GM21737 (cell line): ENCODE measurements at regions not wholly inside any gene's neighbourhood (a gene's known extent, or its start where the extent isn't known, plus 50 kb on each side); places are given as distances from the start of the nearest gene placed in this dataset.

Experiments used
- ATAC-seq: cut with Tn5 transposase; IDR thresholded peaks from one replicate; pipeline ENCODE4 v1.9.1; 2021; ENCODE audit warnings: mild to moderate bottlenecking, moderate library complexity; ENCODE audit not compliant: unreplicated experiment

DNA sequence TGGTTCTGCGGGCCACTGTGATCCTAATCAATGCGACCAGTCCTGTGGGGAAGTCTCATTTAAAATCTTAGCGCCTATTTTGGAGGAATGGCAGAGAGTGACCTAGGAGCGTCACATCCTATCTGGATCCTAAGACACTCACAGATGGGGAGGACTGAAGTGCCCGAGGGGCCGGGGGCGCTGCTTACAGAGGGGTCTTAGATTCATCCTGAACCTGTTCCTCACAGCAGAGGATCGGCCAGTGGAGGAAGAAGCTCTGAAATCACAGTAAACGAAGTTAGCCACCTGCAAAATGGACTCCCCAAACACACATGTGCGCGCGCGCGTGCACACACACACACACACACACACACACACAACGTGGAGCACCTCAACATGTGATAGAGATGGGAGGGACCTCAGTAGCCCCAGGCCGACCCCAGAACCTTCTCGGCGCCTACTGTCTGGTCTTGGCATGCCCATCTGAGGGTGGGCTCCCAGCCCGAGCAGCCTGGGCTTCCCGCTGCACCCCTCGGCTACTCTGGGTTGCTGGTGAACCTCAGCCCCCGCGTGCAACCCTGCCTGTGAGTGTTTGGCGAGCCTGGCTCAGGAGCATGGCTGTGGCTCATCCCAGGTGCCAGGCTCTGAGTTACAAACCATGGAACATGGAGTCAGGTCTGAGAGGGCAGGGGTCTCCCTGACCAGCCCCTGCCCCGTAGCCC lies 613.3 kb downstream of the TBC1D22A start:
- no peak for ATAC-seq

DNA sequence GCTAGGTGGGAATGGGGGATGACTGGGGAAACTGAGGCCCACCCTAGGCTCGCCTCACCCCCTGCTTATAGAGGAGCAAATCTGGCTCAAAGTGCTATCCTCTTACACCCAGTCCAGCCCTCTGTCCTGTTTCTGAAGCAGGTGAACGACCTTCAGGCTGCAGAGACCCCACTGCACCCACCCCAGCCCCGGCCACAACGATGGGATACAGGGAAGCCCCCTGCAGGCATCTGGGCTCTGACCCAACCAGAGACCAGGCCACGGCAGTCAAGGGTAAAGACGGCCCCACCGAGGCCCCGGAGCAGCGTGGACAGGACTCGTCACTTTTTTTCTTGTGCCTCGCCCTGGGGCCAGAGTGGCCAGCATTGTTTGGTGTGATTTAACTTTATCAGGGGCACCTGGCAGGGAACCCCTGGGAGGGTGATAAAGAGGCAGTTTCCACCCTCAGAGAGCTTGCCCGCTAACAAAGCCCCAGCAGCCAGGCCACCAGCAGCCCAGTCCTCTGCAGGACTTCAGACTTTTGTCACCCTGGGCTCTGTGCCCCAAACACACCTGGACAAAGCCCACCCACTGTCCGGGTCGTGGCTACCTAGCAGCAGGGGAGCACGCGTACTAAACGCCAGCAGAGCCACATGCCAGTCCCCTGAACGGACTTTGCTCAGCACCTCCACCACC lies 612.6 kb downstream of the TBC1D22A start:
- ATAC-seq = no peak

DNA sequence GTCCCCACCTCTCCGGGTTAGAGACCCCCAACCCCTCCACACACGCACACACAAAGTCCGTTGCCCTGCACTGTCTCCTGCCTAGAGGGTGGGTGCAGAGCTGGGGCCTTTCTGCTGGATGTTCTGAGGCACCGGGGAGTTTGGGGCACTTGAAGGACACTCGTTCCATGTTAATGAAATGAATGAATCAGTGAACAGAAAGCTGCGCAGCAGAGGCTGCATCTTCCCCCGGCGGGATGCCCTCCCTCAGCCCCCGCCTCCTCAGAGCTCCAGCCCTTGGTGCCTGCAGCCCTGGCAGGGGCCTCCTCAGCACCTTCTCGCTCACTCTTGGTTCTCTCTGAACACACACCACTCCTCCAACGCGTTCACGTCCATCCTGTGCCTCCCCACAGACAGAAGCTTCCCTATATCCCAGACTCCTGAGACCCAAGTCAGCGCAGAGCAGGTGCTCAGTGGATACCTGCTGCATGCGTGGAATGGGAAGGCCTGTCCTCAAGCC lies 611.9 kb downstream of the TBC1D22A start:
- ATAC-seq = no peak

DNA sequence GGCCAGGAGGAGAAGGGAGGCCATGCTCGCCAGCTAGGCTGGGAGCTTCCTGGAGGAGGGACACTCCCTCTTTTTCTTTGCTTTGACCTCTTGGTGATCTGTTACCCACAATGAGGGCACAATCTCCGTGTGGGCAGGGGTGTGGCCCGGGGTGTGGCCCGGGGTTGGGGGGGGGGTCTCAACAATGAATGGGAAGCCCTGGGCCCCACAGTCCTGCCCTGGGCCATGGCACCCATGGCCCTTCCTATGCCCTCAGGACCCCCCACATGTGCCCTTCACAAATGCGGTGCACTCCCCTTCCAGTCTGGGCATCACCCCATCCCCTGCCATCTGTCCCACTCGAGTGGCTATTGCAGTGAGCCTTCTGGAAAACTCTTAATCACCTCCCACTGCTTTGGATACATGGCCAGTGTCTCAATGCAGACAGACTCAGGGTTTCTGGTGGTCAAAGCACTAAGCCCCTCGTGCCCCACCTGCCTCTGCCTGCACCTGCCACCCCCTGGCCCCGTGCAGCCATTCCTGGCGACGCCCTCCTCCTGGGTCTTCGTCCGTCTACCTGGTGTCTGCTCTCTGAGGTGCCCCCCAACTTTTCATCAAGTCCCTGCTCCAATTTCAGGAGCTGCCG lies 611.3 kb downstream of the TBC1D22A start:
- no peak for ATAC-seq

DNA sequence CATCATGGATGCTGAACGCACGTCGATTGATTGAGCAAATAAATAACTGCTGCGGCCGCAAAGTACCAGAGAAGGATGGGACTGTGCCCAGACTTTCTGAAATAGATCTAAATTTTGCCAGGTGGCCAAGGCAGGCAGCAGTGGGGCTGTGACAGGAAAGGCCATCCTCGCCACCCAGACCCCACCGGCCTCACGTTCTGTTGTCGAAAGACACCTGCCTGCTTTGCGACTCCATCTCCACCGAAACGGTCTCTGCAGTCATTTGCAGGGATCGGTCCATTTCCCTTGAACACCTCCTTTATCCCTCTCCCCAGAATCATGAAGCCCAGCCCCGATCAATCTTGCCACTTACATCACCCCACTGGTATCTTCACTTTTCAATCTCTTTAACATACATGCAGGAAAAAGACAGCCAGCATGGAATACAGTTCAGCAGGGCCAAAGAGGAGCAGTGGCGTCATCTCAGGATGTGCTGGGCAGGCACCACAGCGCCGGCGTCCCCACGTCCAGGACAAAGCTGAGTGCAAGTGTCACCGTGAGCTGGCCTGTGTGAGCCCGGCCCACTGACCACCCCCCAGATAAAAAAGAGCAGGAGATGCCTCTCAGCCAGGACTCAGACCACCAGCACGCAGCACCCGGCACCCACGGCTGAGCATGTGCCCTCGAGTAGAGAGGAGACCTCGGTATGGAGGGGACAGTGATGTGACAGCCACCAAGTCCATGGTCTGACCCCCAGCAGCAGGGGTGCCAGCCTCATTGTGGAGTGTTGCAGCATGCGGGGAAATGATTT lies 610.3 kb downstream of the TBC1D22A start:
- no peak for ATAC-seq

DNA sequence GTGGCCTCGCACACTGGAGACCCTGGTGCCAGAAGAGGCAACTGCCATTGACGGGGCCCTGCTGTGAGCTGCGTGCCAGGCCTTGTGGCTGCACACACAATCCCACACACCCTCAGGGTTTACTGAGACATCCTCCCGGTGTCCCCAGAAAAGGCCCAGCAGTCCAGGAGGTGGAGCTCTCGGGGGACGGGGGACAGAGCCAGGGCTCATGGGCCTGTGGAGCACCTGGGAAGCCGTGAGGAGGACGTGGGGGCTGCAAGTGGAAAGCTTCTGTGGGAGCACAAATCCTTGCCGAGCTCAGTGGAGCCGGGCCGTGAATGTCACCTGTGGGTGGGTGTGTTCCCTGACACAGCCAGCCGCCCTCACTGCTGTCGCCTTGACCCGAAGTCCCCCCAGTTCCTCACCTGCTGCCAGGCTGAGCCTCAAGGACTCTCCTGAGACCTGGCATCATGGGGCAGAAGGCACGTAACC lies 609.7 kb downstream of the TBC1D22A start:
- no peak for ATAC-seq

DNA sequence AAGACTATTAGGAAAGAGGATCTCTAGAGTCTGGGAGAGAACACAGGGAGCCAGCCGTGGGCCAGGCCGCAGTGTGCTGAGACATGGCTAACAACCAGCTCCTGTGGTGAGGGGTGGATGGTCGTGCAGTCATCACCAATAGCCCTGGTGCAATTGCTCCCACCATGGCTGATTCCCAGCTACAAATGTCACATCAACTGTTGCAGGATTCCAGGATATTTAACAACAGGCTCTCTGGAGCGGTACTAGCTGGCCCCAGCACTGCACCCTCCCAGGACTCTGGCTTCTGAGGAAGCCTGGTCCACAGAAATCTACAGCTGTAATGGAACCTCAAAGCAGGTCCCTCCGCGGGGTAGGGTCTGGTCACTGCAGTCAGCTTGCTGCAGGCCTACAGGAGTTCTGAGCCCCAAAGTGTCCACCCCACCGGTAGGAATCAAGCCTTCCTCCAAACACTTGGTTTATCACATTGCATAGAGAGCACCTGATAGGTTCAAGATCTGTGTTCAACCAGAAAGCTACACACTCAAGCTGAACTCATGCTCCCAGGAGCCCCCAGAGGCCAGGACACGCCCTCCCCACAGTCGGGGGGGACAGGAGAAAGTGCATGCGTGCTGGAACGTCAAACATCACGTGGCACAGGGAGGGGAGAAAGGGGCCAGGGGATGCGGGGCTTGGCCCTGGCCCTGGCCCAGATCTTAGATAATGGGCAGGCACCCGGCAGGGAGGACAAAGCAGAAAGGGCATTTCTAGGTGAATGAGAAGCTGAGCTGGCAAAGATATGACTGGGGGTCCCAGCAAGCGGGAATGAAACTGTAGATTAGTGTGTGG lies 609.0 kb downstream of the TBC1D22A start:
- no peak for ATAC-seq

DNA sequence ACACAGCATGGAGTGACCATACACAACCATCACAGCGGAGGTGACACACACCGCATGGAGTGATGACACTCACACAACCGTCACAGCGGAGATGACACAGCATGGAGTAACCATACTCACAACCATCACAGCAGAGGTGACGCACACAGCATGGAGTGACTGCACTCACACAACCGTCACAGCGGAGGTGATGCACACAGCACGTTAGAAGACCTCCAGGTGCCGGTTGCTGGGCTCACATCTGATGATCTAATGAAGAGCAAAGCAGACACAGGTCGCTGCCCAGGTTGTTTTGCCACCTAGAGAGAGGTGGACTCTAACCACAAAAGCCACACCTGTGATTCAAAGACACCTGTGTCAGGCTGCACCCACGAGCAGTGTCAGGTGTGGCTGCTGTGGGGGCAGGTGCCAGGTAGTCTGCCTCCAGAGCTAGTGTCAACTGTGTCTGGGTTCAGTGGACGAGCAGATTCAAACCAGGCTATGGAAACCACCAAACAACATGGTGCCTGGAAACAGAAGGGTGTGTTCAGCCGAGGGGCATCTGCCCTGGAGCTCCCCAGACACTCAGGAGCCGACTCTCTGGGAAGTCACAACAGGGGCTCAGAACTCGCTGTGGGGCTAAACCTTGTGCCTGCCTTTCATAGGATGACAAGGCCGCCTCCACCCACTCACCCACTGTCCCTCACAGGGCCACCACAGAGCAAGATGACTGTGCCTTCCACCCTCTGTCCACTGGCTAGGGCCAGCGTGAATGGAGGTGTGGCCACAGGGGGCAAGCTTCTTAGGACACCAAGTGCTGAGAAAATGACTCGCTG lies 608.2 kb downstream of the TBC1D22A start:
- no peak for ATAC-seq

DNA sequence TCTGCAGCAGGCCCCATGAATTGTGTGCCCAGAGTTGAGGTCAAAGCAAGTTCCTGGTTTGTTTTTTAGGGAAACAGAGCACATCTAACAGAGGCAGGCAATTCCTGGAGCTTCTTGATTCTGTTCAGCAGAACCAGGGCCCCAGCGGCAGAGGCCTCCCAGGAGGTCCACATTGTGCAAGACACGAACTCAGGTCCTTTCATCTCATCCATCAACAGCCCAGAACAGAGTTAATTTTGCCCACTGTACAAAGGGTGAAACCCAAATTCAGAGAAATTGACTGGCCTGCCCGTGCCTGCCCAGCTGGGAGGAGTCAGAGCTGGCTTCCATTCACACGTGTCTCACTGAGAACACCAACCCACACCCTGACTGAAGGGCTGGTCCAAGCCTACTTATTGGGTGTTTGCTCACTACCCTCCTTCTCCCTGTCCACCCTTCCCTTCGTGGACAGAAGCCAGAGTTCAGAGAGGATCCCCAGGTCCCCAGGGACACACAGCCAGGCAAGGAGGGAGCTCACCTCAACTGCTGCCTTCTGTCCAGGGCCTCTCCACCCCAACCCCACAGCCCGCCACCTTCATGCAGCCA lies 607.1 kb downstream of the TBC1D22A start:
- no peak for ATAC-seq

DNA sequence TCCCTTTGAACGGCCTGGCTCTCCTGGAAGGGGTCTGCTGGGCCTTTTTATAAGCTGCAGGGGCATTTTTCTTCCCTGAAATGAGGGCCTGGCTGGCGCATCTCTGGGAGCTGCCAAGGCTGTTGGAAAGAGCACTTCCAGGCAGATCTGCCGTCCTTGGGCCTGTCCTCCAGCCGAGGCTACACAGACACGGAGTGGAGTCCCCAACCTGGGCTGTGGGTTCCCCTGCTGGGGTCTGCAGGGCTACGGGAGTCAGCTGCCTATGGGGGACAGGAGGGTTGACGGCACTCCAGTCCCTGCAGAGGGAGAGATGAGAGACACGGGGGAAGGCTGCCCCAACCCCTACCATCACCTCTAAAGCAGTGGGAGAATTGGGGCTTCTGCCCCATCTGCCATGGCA lies 606.6 kb downstream of the TBC1D22A start:
- ATAC-seq = no peak

DNA sequence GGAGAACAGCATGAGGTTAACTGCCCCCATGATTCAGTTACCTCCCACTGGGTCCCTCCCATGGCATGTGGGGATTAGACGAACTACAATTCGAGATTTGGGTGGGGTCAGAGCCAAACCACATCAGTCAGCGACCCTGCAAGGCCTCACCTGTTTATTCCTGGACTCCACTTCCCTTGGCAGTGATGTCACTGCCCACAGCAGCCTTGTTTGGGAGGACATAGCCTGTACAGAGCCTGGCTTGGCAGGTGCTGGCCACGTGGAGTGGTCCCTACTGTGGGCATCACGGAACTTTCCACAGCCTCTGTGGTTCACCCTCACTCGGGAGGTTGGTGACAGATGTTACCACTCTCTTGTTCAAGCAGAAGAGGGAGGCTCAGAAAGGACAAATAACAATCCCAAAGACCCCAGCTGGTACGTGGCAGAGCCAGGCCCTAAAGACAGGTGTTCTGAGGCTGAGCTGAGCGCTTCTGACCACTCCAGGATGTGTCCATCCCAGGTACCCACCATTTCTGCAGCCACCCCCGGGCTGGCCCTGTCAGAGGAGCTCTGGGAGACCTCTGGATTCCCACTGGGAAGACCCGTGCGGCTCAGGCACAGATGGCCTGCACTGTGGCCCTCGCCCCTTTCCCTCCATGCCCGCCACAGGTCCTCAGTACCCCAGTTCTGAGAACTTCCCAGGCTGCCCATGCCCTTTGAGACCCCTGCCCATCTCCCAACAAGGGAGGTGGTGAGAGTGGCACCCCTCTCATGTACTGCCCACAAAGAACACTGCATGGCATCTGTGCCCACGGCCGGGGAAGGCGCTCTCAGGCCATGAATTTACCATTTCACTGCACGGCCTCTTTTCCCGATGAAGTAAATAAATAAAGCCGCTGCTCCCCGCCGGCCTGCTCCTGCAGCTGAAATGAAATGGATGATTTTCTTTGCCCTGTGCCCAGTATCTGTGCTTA lies 605.8 kb downstream of the TBC1D22A start:
- no peak for ATAC-seq

DNA sequence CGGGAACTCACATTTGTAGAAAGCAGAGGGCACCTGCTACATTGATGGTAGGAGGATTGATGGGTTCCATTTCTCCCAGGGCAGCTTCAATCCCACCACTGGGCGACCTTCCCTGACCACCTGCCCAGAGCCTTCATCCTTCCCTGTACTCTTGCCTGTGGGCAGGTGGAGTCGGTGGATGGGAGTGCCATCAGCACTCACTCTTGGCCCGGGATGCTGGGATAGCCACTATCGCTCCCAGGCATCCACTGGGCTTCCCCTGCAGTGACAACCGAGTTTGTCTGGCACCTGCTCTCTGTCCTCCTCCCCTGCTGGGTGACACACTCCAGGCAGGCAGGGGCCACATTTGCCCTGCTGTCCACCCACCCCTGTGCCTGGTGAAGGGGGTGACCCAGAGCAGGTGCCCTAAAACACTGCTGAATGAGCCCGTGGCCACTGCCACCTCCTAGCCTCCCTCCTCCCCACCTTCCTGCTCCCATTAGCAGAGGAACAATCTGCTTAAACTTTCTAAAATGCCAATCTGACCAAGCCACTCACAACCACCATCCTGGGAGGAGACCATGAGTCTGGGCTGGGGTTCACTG lies 604.7 kb downstream of the TBC1D22A start:
- ATAC-seq = no peak

DNA sequence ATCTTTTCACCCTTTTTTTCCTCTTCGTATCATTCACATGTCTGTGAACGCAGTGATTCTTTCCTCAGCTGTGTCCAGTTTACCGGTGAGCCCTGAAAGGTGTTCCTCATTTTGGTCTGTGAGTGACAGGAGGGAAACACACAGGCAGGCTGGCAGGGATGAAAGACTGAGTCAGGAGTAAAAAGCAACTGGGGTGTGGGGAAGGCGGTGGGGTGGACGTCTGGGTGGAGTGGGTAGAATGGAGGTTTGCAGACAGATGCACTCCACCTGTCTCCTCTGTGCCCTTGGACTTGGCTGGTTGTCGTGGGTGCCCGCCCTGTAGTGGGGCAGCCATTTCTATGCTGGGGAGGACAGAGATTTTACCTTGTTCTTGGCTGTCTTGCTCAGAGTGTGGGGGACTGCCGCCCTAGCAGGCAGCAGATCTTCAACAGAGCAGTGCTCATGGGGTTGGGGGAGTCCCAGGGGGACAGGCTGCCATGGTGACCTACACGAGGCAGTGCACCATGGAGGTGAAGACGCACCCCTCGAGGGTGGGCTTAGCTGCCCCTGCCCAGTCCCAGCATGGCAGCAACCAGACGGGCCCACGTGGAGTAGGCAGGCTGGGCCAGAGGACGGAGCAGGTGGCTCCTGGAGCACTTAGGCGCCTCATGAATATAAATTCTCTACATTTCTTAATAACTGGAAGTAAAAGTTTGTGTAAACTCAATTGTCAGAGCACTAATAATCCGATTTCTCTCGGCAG lies 603.7 kb downstream of the TBC1D22A start:
- ATAC-seq = no peak

DNA sequence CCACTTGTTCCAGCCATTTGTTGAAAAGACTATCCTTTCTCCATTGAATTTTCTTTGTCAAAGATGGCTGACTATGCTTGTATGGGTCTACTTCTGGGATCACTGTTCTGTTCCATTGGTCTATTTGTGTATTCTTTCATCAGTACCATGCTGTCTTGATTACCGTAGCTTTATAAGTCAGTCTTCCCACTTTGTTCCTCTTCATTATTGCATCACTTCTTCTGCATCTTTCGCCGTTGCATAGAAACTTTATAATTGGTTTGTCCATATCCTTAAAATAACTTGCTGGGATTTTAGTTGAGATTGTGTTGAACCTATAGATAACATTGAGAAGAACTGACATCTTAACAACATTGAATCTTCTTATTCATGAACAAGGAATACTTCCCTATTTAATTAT lies 598.8 kb downstream of the TBC1D22A start:
- no peak for ATAC-seq

DNA sequence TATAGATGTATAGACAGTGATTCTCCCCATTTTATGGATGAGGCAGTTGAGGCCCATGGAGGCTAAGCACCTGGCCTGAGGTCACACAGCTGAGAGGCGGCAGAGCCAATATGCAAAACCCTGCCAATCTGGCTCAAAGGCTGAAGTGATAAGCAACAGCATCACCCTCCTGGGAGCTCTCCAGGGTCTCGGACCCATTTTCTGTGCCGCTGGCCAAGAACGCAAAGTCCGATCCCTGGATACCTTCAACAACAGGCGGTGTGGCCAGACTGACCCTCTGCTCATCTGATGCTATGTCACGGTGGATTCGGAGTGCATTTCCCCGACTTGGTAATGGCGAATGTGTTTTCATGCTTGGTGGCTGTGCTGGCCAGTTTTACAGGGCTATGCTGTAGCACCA lies 595.0 kb downstream of the TBC1D22A start:
- no peak for ATAC-seq

DNA sequence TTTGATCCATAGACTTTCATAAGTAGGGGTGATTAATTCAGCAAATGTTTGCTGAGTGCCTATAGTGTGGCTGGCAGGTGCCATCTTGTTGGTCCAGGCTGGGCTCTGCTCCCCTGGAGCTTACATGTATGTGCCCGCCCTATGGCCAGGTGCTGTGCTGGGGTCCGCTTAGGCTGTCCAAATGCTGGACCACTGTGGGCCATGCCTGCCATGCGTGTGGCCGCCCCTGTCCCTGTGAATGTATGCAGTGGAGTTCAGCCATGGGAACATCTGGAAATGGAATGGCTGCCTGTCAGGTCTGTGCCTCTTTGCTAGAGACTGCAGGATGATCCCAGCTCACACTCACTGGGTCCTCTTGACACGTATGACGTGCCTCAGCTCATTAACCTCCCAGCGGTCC lies 594.6 kb downstream of the TBC1D22A start:
- no peak for ATAC-seq

DNA sequence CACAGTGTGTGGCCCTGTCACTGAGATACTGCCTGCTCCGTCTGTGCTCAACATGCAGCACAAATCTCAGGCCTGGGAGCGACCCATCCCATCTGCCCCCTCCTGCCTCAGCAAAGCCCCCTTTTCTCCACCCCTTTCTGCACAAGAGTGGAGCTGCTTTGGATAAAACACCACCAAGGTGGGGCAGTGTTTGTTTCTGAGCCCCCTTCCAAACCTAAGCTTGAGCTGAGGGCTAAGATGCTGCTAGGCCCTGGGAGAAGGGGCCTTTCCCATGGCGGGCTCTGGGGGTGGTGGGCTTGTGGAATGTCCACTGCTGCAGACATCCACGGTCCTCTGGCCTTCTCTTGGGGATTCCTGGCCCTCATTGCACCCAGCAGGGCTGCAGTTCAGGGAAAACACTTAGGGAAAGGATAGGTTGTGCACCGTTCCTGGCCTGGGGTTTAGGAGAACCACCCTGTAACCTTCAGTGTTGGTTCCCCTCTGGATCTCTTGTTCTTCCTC lies 594.1 kb downstream of the TBC1D22A start:
- no peak for ATAC-seq
